ENCODE measurements at regions not wholly inside any gene's neighbourhood (a gene's known extent, or its start where the extent isn't known, plus 50 kb on each side); places are given as distances from the start of the nearest gene placed in this dataset.

DNA sequence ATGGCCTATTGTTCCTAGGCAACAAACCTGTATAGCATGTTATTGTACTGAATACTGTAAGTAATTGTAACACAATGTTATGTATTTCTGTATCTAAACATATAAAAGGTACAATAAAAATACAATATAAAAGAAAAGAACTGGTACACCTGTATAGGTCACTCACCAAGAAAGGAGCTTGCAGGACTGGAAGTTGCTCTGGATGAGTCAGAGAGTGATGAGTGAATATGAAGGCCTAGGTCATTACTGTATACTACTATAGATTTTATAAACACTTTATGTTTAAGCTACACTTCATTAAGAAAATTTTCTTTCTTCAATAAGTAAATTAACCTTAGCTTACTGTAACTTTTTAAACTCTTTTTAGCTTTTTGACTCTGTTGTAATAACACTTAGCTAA is 559.9 kb downstream of the PLPP3 start:
- no peaks in the 10 kb centered on the region for H3K4me1 ChIP-seq
- DNase-seq, result no peak
- H3K27ac ChIP-seq, result no peak overlapping the region
- intact Hi-C loops (cut with DNase I), result no loop called here
- no peaks in the 10 kb centered on the region for H3K27me3 ChIP-seq
- no peak overlapping the region for H3K4me3 ChIP-seq
- H3K9me3 ChIP-seq, result no peaks in the 10 kb centered on the region
- ATAC-seq, result no peak
- TF ChIP-seq POLR2A (IDR thresholded peaks at IDR 0.05), result no peak
- TF ChIP-seq, protein P1, sequence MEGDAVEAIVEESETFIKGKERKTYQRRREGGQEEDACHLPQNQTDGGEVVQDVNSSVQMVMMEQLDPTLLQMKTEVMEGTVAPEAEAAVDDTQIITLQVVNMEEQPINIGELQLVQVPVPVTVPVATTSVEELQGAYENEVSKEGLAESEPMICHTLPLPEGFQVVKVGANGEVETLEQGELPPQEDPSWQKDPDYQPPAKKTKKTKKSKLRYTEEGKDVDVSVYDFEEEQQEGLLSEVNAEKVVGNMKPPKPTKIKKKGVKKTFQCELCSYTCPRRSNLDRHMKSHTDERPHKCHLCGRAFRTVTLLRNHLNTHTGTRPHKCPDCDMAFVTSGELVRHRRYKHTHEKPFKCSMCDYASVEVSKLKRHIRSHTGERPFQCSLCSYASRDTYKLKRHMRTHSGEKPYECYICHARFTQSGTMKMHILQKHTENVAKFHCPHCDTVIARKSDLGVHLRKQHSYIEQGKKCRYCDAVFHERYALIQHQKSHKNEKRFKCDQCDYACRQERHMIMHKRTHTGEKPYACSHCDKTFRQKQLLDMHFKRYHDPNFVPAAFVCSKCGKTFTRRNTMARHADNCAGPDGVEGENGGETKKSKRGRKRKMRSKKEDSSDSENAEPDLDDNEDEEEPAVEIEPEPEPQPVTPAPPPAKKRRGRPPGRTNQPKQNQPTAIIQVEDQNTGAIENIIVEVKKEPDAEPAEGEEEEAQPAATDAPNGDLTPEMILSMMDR (IDR thresholded peaks at IDR 0.05), result no peak
- H3K36me3 ChIP-seq (replicated peaks in 1 of 2; ENCODE audit: insufficient read depth in 1 of 2, low read depth in 2 of 2), result no peaks in the 10 kb centered on the region

DNA sequence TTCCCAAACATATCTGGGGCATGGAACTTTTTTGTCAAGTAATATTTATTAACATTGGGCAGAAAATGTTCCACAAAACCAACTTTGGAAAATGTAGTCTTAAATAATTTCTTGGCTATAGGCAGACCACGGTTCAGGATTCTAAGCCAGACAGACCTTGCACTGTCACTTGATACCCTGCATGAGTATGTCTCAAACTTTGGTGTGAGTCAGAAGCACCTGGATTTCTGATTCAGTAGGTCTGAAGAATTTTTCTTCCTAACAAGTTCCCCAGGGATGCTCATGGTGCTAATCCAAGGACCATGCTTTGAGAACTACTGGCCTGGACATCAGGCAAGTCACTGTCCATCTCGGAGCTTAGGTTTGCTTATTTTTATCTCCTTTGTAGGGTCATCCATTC is 562.0 kb downstream of the PLPP3 start:
- H3K27ac ChIP-seq, result no peak overlapping the region
- intact Hi-C loops (cut with DNase I), result no loop called here
- TF ChIP-seq, protein P1 (IDR thresholded peaks at IDR 0.05), result no peak
- no peak for TF ChIP-seq POLR2A (IDR thresholded peaks at IDR 0.05)

DNA sequence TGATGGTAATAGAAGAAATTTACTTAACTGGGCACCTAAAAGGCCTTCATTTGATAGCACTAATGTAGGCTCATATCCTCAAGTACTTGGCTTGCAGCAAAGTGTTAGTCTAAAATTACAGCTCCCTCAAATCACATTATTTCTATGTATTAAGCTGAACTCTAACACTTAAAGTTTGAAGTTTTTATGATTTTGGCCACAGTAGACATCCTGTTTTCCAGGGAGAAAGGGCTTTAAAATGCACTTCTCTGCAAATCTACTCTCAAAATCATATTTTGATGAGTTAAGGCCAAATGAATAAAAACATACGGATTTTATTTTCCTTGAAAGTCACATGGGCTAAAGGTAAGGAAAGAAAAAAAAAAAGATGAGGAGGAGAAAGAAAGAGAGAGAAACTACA is 575.5 kb downstream of the PLPP3 start:
- 83 to 86% methylated on average over 1 of the region's 1 CpG for WGBS, 2 donors
- no peak for DNase-seq
- Histone ChIP-seq H3K36me3 (replicated peaks in 1 of 2; ENCODE audit: insufficient read depth in 1 of 2, low read depth in 2 of 2) (no peaks in the 10 kb centered on the region), H3K4me3 (no peak overlapping the region), H3K27me3 (no peaks in the 10 kb centered on the region), H3K9me3 (no peaks in the 10 kb centered on the region), H3K27ac (no peak overlapping the region), H3K4me1 (no peaks in the 10 kb centered on the region)
- TF ChIP-seq, protein P1 (IDR thresholded peaks at IDR 0.05), result no peak
- no peak for TF ChIP-seq POLR2A (IDR thresholded peaks at IDR 0.05)
- no peak for ATAC-seq
- intact Hi-C loops (cut with DNase I), result no loop called here

More for the DNA sequence above, 562.0 kb downstream of the PLPP3 start:
- Histone ChIP-seq H3K36me3 (replicated peaks in 1 of 2; ENCODE audit: insufficient read depth in 1 of 2, low read depth in 2 of 2) (no peaks in the 10 kb centered on the region), H3K9me3 (no peaks in the 10 kb centered on the region), H3K4me1 (no peaks in the 10 kb centered on the region), H3K27me3 (no peaks in the 10 kb centered on the region), H3K4me3 (no peak overlapping the region)
- WGBS, 2 donors, result 77 to 83% methylated on average over 2 of the region's 2 CpGs
- ATAC-seq (no peak), DNase-seq (no peak)

DNA sequence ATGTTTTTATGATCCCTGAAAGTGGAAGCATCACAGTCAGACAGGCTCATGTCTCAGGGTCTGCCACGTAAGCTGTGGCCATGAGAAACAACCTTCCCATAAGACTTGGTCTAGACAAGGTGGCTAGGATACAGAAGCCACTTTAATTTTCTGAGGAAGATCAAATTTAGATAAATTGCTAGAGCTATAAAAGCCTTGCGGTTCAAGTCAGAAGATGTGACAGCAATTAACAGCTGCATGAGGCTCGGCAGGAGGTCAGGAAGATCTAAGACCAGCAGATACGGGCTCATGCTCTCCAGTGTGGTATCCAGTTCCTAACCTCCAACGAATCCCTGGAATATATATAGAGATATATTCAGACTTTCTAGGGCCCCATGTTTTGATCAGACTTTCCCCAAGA is 577.1 kb downstream of the PLPP3 start:
- H3K9me3 ChIP-seq, result no peaks in the 10 kb centered on the region

DNA sequence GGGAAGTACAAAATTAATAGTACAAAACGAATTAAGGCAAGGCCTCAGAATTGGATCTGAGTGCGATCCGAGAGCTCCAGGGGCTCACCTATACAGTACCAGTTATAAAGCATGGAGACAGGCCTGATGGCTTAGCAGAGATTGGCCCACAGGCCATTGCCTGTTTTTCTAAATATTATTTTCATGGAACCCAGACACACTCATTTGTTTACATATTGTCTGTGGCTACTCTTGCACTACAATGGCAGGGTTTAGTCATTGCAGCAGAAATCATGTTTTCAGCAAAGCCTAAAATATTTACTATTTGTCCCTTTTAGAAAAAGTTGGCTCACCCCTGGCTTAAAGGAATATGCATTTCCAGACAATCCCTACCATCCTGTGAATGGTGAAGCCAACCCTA is 578.9 kb downstream of the PLPP3 start:
- intact Hi-C loops (cut with DNase I), result no loop called here
- Histone ChIP-seq H3K4me3 (no peak overlapping the region), H3K4me1 (no peaks in the 10 kb centered on the region), H3K9me3 (no peaks in the 10 kb centered on the region), H3K27me3 (no peaks in the 10 kb centered on the region), H3K36me3 (replicated peaks in 1 of 2; ENCODE audit: insufficient read depth in 1 of 2, low read depth in 2 of 2) (no peaks in the 10 kb centered on the region), H3K27ac (no peak overlapping the region)
- ATAC-seq (no peak), DNase-seq (no peak)
- TF ChIP-seq, protein P1 (IDR thresholded peaks at IDR 0.05), result no peak
- TF ChIP-seq POLR2A (IDR thresholded peaks at IDR 0.05), result no peak
- WGBS, 2 donors, result 86 to 89% methylated on average over 3 of the region's 3 CpGs

More for the DNA sequence above, 577.1 kb downstream of the PLPP3 start:
- no peaks in the 10 kb centered on the region for H3K27me3 ChIP-seq
- WGBS, 2 donors, result 68 to 75% methylated on average over 5 of the region's 5 CpGs
- intact Hi-C loops (cut with DNase I), result no loop called here
- DNase-seq, result no peak
- no peaks in the 10 kb centered on the region for H3K4me1 ChIP-seq
- no peak overlapping the region for H3K27ac ChIP-seq
- H3K4me3 ChIP-seq, result no peak overlapping the region
- TF ChIP-seq POLR2A (IDR thresholded peaks at IDR 0.05), result no peak
- TF ChIP-seq, protein P1 (IDR thresholded peaks at IDR 0.05), result no peak
- no peaks in the 10 kb centered on the region for H3K36me3 ChIP-seq (replicated peaks in 1 of 2; ENCODE audit: insufficient read depth in 1 of 2, low read depth in 2 of 2)
- no peak for ATAC-seq
